ENCODE measurements at regions not wholly inside any gene's neighbourhood (a gene's known extent, or its start where the extent isn't known, plus 50 kb on each side); places are given as distances from the start of the nearest gene placed in this dataset.

GRCh38 chr6:135780326-135780725 lies 71.2 kb upstream of the PDE7B start:
- Histone ChIP-seq H3K4me3 (replicated peaks in 1 of 3; ENCODE audit: insufficient read depth in 1 of 3, low read depth in 2 of 3, low read length in 3 of 3) (no peak overlapping the region), H3K27me3 (ENCODE audit: control insufficient read depth in 1 of 2, insufficient read depth in 2 of 2, low read length in 2 of 2) (no peaks in the 10 kb centered on the region), H2AFZ (ENCODE audit: low read length) (no peak overlapping the region), H3K4me2 (ENCODE audit: low read depth, low read length) (no peak overlapping the region), H3K4me1 (ENCODE audit: insufficient read depth, low read length) (no peaks in the 10 kb centered on the region), H4K20me1 (ENCODE audit: insufficient read depth, low read length) (no peaks in the 10 kb centered on the region), H3K36me3 (replicated peaks in 1 of 2; ENCODE audit: control insufficient read depth in 1 of 2, insufficient read depth in 2 of 2, low read length in 2 of 2) (no peaks in the 10 kb centered on the region), H3K79me2 (ENCODE audit: insufficient read depth, low read length) (no peaks in the 10 kb centered on the region), H3K9ac (ENCODE audit: insufficient read depth, low read depth, low read length) (no peak overlapping the region), H3K9me3 (ENCODE audit: low read length) (no peaks in the 10 kb centered on the region), H3K27ac (ENCODE audit: extremely low read length, insufficient read depth, low read length) (no peak overlapping the region)
- BruUV-seq (replicated peaks): no TSS peak
- 2% methylated on average over 1 of the region's 1 CpG for WGBS (ENCODE audit: low lambda C conversion rate)
- intact Hi-C loops (cut with micrococcal nuclease; ENCODE audit: unreplicated experiment) (no loop called here), in situ Hi-C loops (cut with HindIII; ENCODE audit: extremely low pct_ligation_motif_present, low pct_unique_long_range_greater_than_20kb) (no loop called here)
- peak; percentile 45; the same call in 1 of the 2 replicates for TF ChIP-seq MAFF (IDR thresholded peaks at IDR 0.05; ENCODE audit: low read depth, low read length)
- peak; percentile 49 to 63; a peak in 2 of 4 replicates for TF ChIP-seq MAFK (conservative IDR thresholded peaks at IDR 0.05 in 1 of 2, IDR thresholded peaks at IDR 0.05 in 1 of 2; ENCODE audit: low read length in 2 of 2)
- no peak for TF ChIP-seq ZNF225 (CRISPR knock-in tag; IDR thresholded peaks at IDR 0.05)
- CTCF ChIA-PET (ENCODE audit: low intra/inter-chr PET ratio, low total read pairs): no interaction called here
- POLR2A ChIA-PET: no interaction called here
- FAIRE-seq (no peak), DNase-seq (ENCODE audit: low spot score) (no peak), ATAC-seq (no peak)

- H3K4me2 ChIP-seq (ENCODE audit: low read depth, low read length): no peak overlapping the region
- ATAC-seq: no peak
- ChIA-PET POLR2A (no interaction called here), CTCF (ENCODE audit: low intra/inter-chr PET ratio, low total read pairs) (no interaction called here)
- H3K27ac ChIP-seq (ENCODE audit: extremely low read length, insufficient read depth, low read length): no peak overlapping the region
- intact Hi-C loops (cut with micrococcal nuclease; ENCODE audit: unreplicated experiment): no loop called here
- no peaks in the 10 kb centered on the region for H3K9me3 ChIP-seq (ENCODE audit: low read length)
- no peak overlapping the region for H3K9ac ChIP-seq (ENCODE audit: insufficient read depth, low read depth, low read length)
- WGBS (ENCODE audit: low lambda C conversion rate): 26% methylated on average over 2 of the region's 2 CpGs
- H3K36me3 ChIP-seq (replicated peaks in 1 of 2; ENCODE audit: control insufficient read depth in 1 of 2, insufficient read depth in 2 of 2, low read length in 2 of 2): no peaks in the 10 kb centered on the region
- BruUV-seq (replicated peaks): no TSS peak
- H4K20me1 ChIP-seq (ENCODE audit: insufficient read depth, low read length): no peaks in the 10 kb centered on the region
- H3K27me3 ChIP-seq (ENCODE audit: control insufficient read depth in 1 of 2, insufficient read depth in 2 of 2, low read length in 2 of 2): no peaks in the 10 kb centered on the region
- in situ Hi-C loops (cut with HindIII; ENCODE audit: extremely low pct_ligation_motif_present, low pct_unique_long_range_greater_than_20kb): no loop called here
- no peak for DNase-seq (ENCODE audit: low spot score)
- no peak overlapping the region for H3K4me3 ChIP-seq (replicated peaks in 1 of 3; ENCODE audit: insufficient read depth in 1 of 3, low read depth in 2 of 3, low read length in 3 of 3)
- H2AFZ ChIP-seq (ENCODE audit: low read length): no peak overlapping the region
- H3K79me2 ChIP-seq (ENCODE audit: insufficient read depth, low read length): no peaks in the 10 kb centered on the region
- no peaks in the 10 kb centered on the region for H3K4me1 ChIP-seq (ENCODE audit: insufficient read depth, low read length)
- no peak for FAIRE-seq
- TF ChIP-seq MAFG (CRISPR knock-in tag; IDR thresholded peaks at IDR 0.05) (no peak), ZBTB44 (CRISPR knock-in tag; IDR thresholded peaks at IDR 0.05) (no peak), ZNF354B (CRISPR knock-in tag; IDR thresholded peaks at IDR 0.05) (no peak), ZNF318 (CRISPR knock-in tag; IDR thresholded peaks at IDR 0.05) (no peak), JUN (CRISPR knock-in tag; IDR thresholded peaks at IDR 0.05) (no peak), ZNF720 (CRISPR knock-in tag; IDR thresholded peaks at IDR 0.05) (no peak), STAG1 (CRISPR knock-in tag; IDR thresholded peaks at IDR 0.05) (no peak), ATAD3A (CRISPR knock-in tag; IDR thresholded peaks at IDR 0.05) (no peak)
These were observed 69.0 kb upstream of the PDE7B start for GRCh38 chr6:135782546-135782945.

Measured in HepG2 (cell line).